Smooth muscle cell (in vitro differentiated cells): ENCODE measurements at regions not wholly inside any gene's neighbourhood (a gene's known extent, or its start where the extent isn't known, plus 50 kb on each side); places are given as distances from the start of the nearest gene placed in this dataset.

Source experiments
- DNase-seq: peaks from one replicate; lab custom pipeline; 2025; ENCODE audit not compliant: unreplicated experiment; lab: John Stamatoyannopoulos, UW
- H2AFZ ChIP-seq: fragments of 200-600 bp; sonication (generic); 2 replicates; pipeline ENCODE4 v1.6.0; 2016; ENCODE audit warnings: antibody characterized with exemption, low read depth, mild to moderate bottlenecking
- H3F3A ChIP-seq: fragments of 200-600 bp; sonication (generic); 2 replicates; pipeline ENCODE4 v1.6.0; 2017; ENCODE audit warnings: antibody characterized with exemption, low read depth
- H3K27ac ChIP-seq: fragments of 200-600 bp; sonication (generic); 2 replicates; pipeline ENCODE4 v1.5.1; 2016; ENCODE audit warnings: low read depth, mild to moderate bottlenecking
- H3K27me3 ChIP-seq: fragments of 200-600 bp; sonication (generic); 2 replicates; pipeline ENCODE4 v1.6.1; 2016; ENCODE audit warnings: low read depth, mild to moderate bottlenecking
- H3K36me3 ChIP-seq: fragments of 200-600 bp; sonication (generic); 2 replicates; pipeline ENCODE4 v1.5.1; 2016; ENCODE audit warnings: low read depth
- H3K4me1 ChIP-seq: fragments of 200-600 bp; sonication (generic); 2 replicates; pipeline ENCODE4 v1.5.1; 2016; ENCODE audit warnings: low read depth
- H3K4me2 ChIP-seq: fragments of 200-600 bp; sonication (generic); 2 replicates; pipeline ENCODE4 v1.6.0; 2016; ENCODE audit warnings: mild to moderate bottlenecking
- H3K4me3 ChIP-seq: fragments of 200-600 bp; sonication (generic); 2 replicates; pipeline ENCODE4 v1.5.1; 2016; ENCODE audit warnings: mild to moderate bottlenecking
- H3K79me2 ChIP-seq: fragments of 200-600 bp; sonication (generic); 2 replicates; pipeline ENCODE4 v1.6.0; 2016; ENCODE audit warnings: low read depth, mild to moderate bottlenecking
- H3K9ac ChIP-seq: fragments of 200-600 bp; sonication (generic); 2 replicates; pipeline ENCODE4 v1.6.0; 2016; ENCODE audit warnings: low read depth
- H3K9me3 ChIP-seq: fragments of 200-600 bp; sonication (generic); replicated peaks from 2 replicates; pipeline ENCODE4 v1.5.1; 2016; ENCODE audit warnings: low read depth
- H4K20me1 ChIP-seq: fragments of 200-600 bp; sonication (generic); 2 replicates; pipeline ENCODE4 v1.6.0; 2016; ENCODE audit warnings: low read depth
- CTCF ChIP-seq: fragments of 200-600 bp; sonication (generic); IDR thresholded peaks from 2 replicates; pipeline ENCODE4 v1.5.1; 2017; ENCODE audit warnings: borderline replicate concordance, mild to moderate bottlenecking, antibody characterized with exemption; ENCODE audit not compliant: insufficient read depth, poor library complexity, severe bottlenecking
- WGBS: methylation state at CpG from one replicate; pipeline ENCODE4 v1.1.7; 2016; ENCODE audit warnings: low lambda C conversion rate; 5-methylcytosine and 5-hydroxymethylcytosine counted together

- H3K36me3 ChIP-seq = no peaks in the 10 kb centered on the region
- no peaks in the 10 kb centered on the region for H3K4me1 ChIP-seq
- TF ChIP-seq CTCF = no peak
Measured at GRCh38 chr12:61348871-61349270, 911.3 kb upstream of the USP15 start.

GRCh38 chr12:61355105-61355504 is 905.1 kb upstream of the USP15 start:
- H2AFZ ChIP-seq = no peak overlapping the region
- TF ChIP-seq CTCF = no peak
- WGBS = 93% methylated on average over 10 of the region's 10 CpGs

More at GRCh38 chr12:61348871-61349270, 911.3 kb upstream of the USP15 start:
- Histone ChIP-seq H4K20me1 (no peaks in the 10 kb centered on the region), H3K27ac (no peak overlapping the region), H3F3A (no peaks in the 10 kb centered on the region), H2AFZ (no peak overlapping the region), H3K9ac (no peak overlapping the region), H3K79me2 (no peaks in the 10 kb centered on the region), H3K27me3 (no peaks in the 10 kb centered on the region), H3K9me3 (no peaks in the 10 kb centered on the region), H3K4me2 (no peak overlapping the region), H3K4me3 (no peak overlapping the region)
- WGBS = 89% methylated on average over 3 of the region's 3 CpGs
- no peak for DNase-seq

GRCh38 chr12:61356485-61356884 is 903.7 kb upstream of the USP15 start:
- no peak overlapping the region for H3K27ac ChIP-seq
- no peak for DNase-seq
- TF ChIP-seq CTCF = no peak
- no peak overlapping the region for H3K9ac ChIP-seq
- H3K9me3 ChIP-seq = no peaks in the 10 kb centered on the region
- no peaks in the 10 kb centered on the region for H3K79me2 ChIP-seq
- H3K4me3 ChIP-seq = no peak overlapping the region
- no peak overlapping the region for H3K4me2 ChIP-seq
- no peaks in the 10 kb centered on the region for H3K36me3 ChIP-seq
- H3K4me1 ChIP-seq = no peaks in the 10 kb centered on the region
- no peaks in the 10 kb centered on the region for H3K27me3 ChIP-seq
- H3F3A ChIP-seq = no peaks in the 10 kb centered on the region
- no peaks in the 10 kb centered on the region for H4K20me1 ChIP-seq
- no peak overlapping the region for H2AFZ ChIP-seq
- WGBS = 92% methylated on average over 6 of the region's 6 CpGs

More at GRCh38 chr12:61355105-61355504, 905.1 kb upstream of the USP15 start:
- no peaks in the 10 kb centered on the region for H3K36me3 ChIP-seq
- H3K27me3 ChIP-seq = no peaks in the 10 kb centered on the region
- H3K9me3 ChIP-seq = no peaks in the 10 kb centered on the region
- H3F3A ChIP-seq = no peaks in the 10 kb centered on the region
- H4K20me1 ChIP-seq = no peaks in the 10 kb centered on the region
- H3K4me1 ChIP-seq = no peaks in the 10 kb centered on the region
- no peak overlapping the region for H3K4me2 ChIP-seq
- no peak overlapping the region for H3K9ac ChIP-seq
- H3K4me3 ChIP-seq = no peak overlapping the region
- H3K79me2 ChIP-seq = no peaks in the 10 kb centered on the region
- H3K27ac ChIP-seq = no peak overlapping the region
- no peak for DNase-seq

GRCh38 chr12:61357496-61357895 is 902.7 kb upstream of the USP15 start:
- no peaks in the 10 kb centered on the region for H4K20me1 ChIP-seq
- H3K27me3 ChIP-seq = no peaks in the 10 kb centered on the region
- no peaks in the 10 kb centered on the region for H3K79me2 ChIP-seq
- no peak overlapping the region for H3K9ac ChIP-seq
- DNase-seq = no peak
- no peaks in the 10 kb centered on the region for H3K9me3 ChIP-seq
- H3F3A ChIP-seq = no peaks in the 10 kb centered on the region
- no peaks in the 10 kb centered on the region for H3K36me3 ChIP-seq
- H3K4me3 ChIP-seq = no peak overlapping the region
- H3K4me1 ChIP-seq = no peaks in the 10 kb centered on the region
- no peak for TF ChIP-seq CTCF
- H3K4me2 ChIP-seq = no peak overlapping the region
- WGBS = 84% methylated on average over 4 of the region's 4 CpGs
- H3K27ac ChIP-seq = no peak overlapping the region
- no peak overlapping the region for H2AFZ ChIP-seq
